ENCODE measurements at regions not wholly inside any gene's neighbourhood (a gene's known extent, or its start where the extent isn't known, plus 50 kb on each side); places are given as distances from the start of the nearest gene placed in this dataset.

DNA sequence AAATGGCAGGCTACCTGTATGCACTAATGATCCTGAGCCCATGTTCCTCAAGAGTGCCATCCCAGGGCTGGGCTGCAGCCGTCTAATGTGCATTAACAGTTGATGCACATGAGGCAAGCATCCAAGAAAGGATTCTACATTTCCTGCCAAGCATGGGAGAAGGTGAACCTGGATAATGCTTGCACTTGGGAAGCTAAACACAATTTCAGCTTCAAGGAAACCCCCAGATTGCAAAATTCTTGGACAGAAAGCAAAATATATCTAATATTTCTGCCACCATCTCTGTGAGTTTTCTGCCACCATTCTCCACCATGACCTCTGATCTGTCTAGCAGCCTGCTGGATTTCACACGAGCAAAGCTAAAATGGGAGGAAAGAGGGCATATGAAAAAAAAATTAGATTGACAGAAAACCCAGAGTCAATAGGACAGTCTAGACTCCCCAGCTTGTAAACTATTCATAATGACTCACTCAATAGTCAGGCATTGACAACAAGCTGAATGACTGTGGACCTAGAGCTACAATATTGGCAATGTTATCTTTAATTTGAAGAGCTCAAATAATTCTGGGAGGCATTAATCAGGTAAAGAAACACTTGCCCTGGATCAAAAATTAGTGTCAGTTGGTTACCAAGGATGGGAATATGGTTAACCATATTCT lies 91.9 kb upstream of the BCL2L14 start:
- intact Hi-C loops (cut with micrococcal nuclease), result no loop called here

GRCh38 chr12:11980115-11980514 lies 90.6 kb upstream of the BCL2L14 start:
- intact Hi-C loops (cut with micrococcal nuclease), result loop anchor here (2.0 to 5.0 kb wide), 4 partner anchors 91 to 747 kb away; partner anchors contain the start of genes BCL2L14, BORCS5 and DUSP16

DNA sequence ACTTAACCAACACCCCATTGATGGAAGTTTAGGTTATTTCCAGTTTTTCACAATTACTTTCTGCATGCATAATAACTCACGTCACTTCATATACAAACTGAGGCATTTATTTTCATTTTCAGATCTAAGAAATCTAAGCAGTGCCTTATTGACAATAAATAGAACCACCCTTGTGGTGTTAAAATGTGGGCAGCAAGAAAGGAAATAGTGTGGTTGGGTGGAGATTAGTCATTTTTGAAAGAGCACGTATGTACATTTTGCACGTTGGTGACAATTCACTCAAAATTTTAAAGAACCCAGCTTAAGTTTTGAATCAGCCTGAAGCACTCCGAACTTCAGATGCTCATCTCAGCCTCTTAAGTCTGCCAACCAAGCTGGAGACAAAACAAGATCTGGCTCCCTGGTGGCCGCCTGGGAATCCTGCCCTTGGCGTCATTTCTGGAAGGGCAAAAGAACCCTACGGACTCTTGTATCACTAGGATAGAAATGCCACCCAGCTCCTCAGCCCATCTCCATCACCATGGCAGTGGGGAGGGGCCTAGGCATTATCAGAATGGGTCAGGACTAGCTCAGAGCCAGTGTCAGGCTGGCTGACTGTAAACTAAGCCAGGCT lies 89.5 kb upstream of the BCL2L14 start:
- intact Hi-C loops (cut with micrococcal nuclease), result loop anchor here (1.0 to 5.0 kb wide), 15 partner anchors 17 to 746 kb away; partner anchors contain the start of genes BCL2L14, BORCS5, CREBL2 and DUSP16

- intact Hi-C loops (cut with micrococcal nuclease), result loop anchor here (5.0 kb wide), 2 partner anchors 578 to 743 kb away; partner anchors contain the start of gene DUSP16
Observed at GRCh38 chr12:11984417-11984816, 86.3 kb upstream of the BCL2L14 start.

DNA sequence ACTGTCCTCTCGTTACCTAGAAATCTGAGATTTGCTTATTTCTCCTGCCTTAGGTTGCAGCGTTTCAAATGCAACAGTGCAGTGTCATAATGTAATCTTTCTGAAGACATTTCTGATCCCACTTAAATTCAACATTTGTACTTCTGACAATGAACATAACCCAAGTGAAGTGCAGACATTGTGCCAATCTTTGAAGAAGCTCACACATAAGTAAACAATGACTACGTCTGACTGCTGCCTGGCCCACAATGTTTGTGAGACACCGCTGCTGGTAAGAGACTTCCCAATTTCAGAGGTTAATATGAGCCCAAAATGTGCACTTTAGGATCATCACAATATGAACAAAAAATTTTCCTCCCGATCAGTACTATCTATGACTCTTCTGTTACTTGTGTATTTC lies 84.6 kb upstream of the BCL2L14 start:
- intact Hi-C loops (cut with micrococcal nuclease), result no loop called here

- intact Hi-C loops (cut with micrococcal nuclease), result no loop called here
Observed at GRCh38 chr12:11987901-11988300, 82.8 kb upstream of the BCL2L14 start.

DNA sequence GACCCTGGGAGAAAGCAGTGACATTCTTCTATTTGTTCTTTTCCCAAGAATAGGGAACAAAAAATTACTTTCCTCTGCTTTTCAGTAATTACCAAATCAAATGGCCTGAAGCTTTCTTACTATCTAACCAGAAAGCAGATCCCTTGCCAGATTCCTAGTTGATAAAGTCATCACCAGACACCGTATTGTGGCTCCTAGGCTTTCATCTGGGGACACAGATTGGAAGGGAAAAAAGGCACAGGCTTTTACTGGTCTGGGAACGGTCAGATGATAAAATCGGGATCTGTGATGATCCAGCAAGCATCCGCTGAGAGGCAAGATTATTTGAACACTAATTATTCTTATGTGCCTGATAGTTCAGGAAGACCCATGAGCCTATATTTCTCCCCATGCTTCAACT lies 79.1 kb upstream of the BCL2L14 start:
- intact Hi-C loops (cut with micrococcal nuclease), result no loop called here

- intact Hi-C loops (cut with micrococcal nuclease), result no loop called here
Observed at GRCh38 chr12:11992515-11992914, 78.2 kb upstream of the BCL2L14 start.

- intact Hi-C loops (cut with micrococcal nuclease), result loop anchor here (1.0 kb wide), 2 partner anchors 12 to 17 kb away; no protein-coding TSS in a partner anchor
Observed at GRCh38 chr12:11998307-11998943, 72.3 kb upstream of the BCL2L14 start.

GRCh38 chr12:11998944-11999315 lies 71.8 kb upstream of the BCL2L14 start:
- intact Hi-C loops (cut with micrococcal nuclease), result loop anchor here (1.0 kb wide), 2 partner anchors 11 to 18 kb away; no protein-coding TSS in a partner anchor

DNA sequence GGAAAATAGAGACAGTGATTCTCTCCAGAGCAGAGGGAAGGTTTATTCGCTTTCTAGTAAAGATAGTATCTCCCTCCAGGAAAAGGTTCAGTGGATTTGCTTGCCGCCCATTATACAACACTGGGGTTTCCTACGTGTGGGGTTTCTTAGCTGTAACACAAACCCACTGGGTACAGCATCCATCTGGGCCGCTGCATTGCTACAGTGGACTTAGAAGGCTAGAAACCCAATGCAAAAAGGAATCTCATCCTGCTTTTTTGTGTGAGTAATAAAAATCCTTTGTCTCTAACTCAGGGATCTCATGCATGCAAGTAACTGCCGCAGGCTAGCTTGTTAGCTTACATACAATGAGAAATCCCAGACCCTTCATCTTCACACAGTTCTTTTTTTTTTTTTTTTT lies 67.1 kb upstream of the BCL2L14 start:
- intact Hi-C loops (cut with micrococcal nuclease), result no loop called here

DNA sequence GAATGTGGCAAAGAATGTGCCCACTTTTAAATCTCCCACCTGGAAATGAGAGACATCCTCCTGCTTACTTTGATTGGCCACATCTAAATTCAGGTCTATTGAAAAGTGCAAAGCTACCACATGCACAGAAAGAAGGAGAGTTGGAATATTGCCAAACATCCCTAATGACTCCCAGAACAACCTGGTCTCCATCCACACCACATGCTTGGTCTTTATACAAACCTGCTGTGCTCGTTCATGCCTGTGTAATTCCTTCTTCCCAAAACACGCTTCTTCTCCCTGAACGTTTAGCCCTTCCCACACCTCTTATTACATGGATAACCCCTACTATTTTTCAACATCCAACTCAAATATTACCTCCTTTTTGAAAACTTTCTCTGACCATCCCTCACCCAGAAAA lies 66.2 kb upstream of the BCL2L14 start:
- intact Hi-C loops (cut with micrococcal nuclease), result no loop called here

DNA sequence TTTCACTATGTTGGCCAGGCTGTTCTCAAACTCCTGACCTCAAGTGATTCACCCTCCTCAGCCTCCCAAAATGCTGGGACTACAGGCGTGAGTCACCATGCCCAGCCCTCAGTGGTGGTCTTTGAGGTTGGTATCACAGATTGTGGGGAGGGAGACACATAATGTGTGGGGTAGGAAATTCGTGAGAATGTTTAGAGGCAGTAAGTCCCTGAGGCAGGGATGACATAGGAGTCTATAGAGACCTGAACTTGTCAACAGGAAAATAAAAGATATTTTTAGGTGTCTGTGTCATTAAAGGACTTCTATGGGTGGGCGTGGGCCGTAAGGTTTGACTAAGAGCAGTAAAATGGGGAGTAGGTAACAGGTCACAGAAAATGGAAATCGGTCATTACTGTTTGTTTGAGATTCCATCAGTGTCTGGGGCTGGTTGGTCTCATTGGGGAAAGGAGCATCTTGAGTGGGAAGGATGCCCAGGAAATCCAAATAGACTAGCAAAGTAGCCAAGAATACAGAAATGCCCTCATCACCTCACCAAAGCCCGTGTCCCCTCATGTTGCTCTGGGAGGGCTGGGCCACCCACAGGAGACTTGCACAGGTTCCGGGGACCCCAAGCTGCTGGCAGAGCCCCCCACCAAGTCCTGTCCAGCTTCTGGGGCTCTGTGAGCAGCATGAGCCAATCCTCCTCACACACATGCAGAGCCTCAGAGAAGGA lies 63.6 kb upstream of the BCL2L14 start:
- intact Hi-C loops (cut with micrococcal nuclease), result loop anchor here (5.0 kb wide), 2 partner anchors 240 to 710 kb away; partner anchors contain the start of gene CDKN1B

DNA sequence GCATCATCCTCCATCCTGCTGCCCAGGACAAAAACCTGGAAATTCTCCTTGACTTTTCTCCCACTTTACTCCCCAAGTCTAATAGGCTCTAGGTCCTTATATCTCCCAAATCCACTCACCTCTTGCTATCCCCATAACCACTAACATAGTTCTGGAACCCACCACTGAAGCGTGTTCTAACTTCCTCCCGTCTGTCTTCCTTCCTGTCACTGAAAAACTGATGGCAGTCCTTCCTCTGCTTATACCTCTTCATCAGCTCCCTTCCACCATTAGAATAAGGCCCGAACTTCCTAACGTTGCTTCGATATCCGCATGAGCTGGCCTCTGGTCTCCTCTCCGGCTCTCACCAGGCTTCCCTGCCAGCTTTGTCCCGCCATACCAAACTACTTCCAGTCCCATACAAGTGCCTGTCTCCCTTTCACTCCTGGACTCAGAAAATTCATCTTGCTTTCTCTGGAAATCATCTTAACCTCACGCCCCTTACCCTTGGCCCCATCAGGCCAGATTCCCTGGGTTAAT lies 63.0 kb upstream of the BCL2L14 start:
- intact Hi-C loops (cut with micrococcal nuclease), result loop anchor here (5.0 kb wide), 2 partner anchors 240 to 710 kb away; partner anchors contain the start of gene CDKN1B

GRCh38 chr12:12008232-12008850 lies 62.4 kb upstream of the BCL2L14 start:
- intact Hi-C loops (cut with micrococcal nuclease), result loop anchor here (5.0 kb wide), 2 partner anchors 241 to 709 kb away; partner anchors contain the start of gene CDKN1B

DNA sequence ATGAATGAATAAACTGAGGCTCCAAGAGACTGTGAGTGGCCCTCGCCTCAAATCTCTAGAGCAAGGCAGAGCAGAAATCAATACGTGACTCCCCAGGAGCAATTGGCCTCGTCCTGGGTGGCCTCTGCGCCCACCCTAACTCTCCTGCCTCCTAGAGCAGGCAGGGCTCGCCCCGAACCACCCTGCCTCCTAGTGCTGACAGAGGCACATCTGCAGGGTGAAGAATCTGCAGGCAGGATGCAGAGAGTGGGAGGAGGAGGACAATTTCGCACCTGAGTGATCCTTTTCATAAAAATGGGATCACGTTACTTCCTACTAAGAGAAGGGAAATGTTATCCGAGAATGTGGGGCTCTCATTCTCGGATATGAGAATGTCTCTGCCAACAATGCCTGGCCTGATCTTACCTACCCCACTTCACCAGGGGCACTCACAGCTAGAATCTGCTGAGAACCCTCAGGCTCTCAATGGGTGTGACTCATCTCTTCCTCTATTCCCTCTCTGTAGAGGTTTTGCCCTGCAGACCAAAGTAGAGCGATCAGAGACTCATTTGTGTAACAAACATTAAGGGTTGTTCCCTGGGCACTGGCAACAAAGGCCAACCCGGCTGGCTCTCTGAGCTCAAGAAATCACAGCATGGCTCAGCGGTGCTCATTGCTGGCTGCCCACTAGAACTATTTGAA lies 61.7 kb upstream of the BCL2L14 start:
- intact Hi-C loops (cut with micrococcal nuclease), result loop anchor here (1.0 to 5.0 kb wide), 3 partner anchors 51 to 708 kb away; partner anchors contain the start of gene CDKN1B

DNA sequence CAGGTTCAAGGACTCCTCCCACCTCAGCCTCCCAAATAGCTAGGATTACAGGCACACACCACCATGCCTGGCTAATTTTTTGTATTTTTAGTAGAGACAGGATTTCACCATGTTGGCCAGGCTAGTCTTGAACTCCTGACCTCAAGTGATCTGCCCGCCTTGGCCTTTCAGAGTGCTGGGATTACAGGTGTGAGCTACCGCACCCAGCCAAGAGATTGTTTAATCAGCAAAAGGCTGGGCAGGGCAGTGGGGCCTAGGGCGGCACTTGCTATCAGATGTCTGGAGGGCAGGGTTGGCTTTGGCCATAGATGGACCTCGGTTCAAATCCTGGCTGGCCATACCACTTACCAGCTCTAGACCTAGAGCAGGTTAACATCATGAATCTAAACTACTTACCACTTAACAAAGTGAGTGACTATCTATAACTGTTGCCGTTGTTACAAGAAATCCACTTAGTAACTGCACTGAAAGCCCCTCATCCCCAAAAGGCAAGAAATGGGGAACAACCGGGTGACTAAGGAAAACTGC lies 60.9 kb upstream of the BCL2L14 start:
- intact Hi-C loops (cut with micrococcal nuclease), result loop anchor here (1.0 to 10.0 kb wide), 13 partner anchors 12 to 707 kb away; partner anchors contain the start of genes CDKN1B and ETV6

DNA sequence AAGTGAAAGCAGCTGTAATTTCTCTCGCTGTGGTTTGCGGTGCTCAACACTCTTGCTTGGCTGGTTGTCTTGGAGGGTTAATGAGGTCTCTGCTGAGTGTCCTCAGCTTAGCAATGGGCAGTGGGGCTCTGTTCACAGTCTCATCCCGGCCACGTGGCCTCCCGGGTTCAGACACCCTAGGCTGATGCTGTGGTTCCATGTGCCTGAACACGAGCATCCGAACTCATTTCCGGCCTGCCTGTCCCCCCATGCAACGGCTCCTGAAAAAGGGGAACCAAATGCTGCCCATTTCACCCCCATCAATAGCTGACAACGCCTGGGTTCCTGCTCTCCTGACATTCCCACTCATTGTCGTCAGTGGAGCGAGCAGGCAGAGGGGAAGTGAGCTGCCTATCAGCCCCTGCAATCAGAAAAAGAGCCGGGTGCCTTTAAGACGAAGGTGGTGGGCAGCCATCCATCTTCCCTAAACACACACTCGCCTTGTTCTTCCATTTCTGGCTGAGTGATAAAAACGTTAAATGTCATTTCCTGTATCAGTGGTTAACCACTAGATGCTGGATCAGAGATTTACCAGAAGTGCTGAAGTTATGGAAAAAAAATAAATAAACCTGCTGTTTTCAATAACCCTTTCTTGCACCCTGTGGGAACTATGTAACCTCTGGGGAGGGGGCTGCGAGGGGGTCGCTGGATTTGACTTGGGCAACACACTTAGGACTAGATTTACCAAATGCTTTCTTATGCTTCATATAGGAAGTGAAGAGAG lies 60.3 kb upstream of the BCL2L14 start:
- intact Hi-C loops (cut with micrococcal nuclease), result loop anchor here (1.0 to 10.0 kb wide), 10 partner anchors 12 to 464 kb away; partner anchors contain the start of gene ETV6

DNA sequence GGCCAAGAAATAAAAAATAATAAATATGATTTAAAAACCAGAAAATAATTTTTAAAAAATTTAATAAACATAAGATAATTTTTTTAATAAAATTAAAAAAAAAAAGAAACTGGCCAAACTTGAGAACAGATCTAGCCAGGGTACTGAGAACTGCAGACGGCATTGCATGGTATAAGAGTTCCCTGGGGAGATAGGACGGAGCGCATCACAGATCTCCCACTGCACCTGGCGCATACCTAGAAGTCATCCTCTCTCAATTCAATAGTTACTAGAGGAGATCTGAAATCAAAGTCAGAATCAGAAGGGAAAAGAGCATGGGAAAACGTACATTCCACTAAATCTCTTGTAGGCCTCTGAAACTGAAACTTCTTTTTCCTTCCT lies 58.9 kb upstream of the BCL2L14 start:
- intact Hi-C loops (cut with micrococcal nuclease), result loop anchor here (10.0 kb wide), 1 partner anchor 463 kb away; no protein-coding TSS in a partner anchor

Measured in T-helper 1 cell treated with Interleukin-12 subunit alpha and Interleukin-12 subunit beta and Interleukin-4 antibody, amounts not matched to agents 30 ng/mL and 1 ng/mL, for 36 hours (primary cell).